Upper lobe of right lung (tissue), 1 donor: ENCODE measurements at regions not wholly inside any gene's neighbourhood (a gene's known extent, or its start where the extent isn't known, plus 50 kb on each side); places are given as distances from the start of the nearest gene placed in this dataset.

Source experiments
- ATAC-seq: fragments of 200-7000 bp; cut with Tn5 transposase; one replicate; pipeline ENCODE4 v1.9.1; 2020; ENCODE audit warnings: mild to moderate bottlenecking, moderate library complexity
- DNase-seq: peaks from one replicate; pipeline ENCODE4 v3.0.0-alpha.2; 2020
- H3K27ac ChIP-seq: fragments of 200-600 bp; one replicate; pipeline ENCODE4 v1.8.0; 2022
- H3K27me3 ChIP-seq: fragments of 200-600 bp; one replicate; pipeline ENCODE4 v1.8.0; 2022; ENCODE audit warnings: mild to moderate bottlenecking
- H3K36me3 ChIP-seq: fragments of 200-600 bp; one replicate; pipeline ENCODE4 v1.8.0; 2022
- H3K4me1 ChIP-seq: fragments of 200-600 bp; one replicate; pipeline ENCODE4 v1.8.0; 2022
- H3K4me3 ChIP-seq: fragments of 200-600 bp; one replicate; pipeline ENCODE4 v1.8.0; 2022; ENCODE audit warnings: mild to moderate bottlenecking
- H3K9me3 ChIP-seq: fragments of 200-600 bp; one replicate; pipeline ENCODE4 v1.8.0; 2022
- CTCF ChIP-seq: fragments of 200-600 bp; IDR thresholded peaks from one replicate; pipeline ENCODE4 v1.8.0; 2022; ENCODE audit warnings: antibody characterized with exemption
- intact Hi-C: fragments of 100-400 bp; cut with DNase I; formaldehyde crosslinking; loops from one replicate; pipeline ENCODE4 v1.11.0; 2022
- donor health status: DM: no; HTN: yes; CAD: no; lungs with severe emphysema.

- intact Hi-C loops: no loop called here
- DNase-seq: no peak
- Histone ChIP-seq H3K4me3 (no peak overlapping the region), H3K36me3 (no peaks in the 10 kb centered on the region), H3K4me1 (no peaks in the 10 kb centered on the region), H3K27me3 (no peaks in the 10 kb centered on the region), H3K27ac (peak overlapping the region; percentile 69), H3K9me3 (no peaks in the 10 kb centered on the region)
- ATAC-seq: peak; percentile 26
- TF ChIP-seq CTCF: no peak
Observed at GRCh38 chr9:90432951-90433350, 209.7 kb downstream of the DIRAS2 start.

- no peaks in the 10 kb centered on the region for H3K4me1 ChIP-seq
- H3K27ac ChIP-seq: peak overlapping the region; percentile 69
- intact Hi-C loops: no loop called here
- DNase-seq (peak; percentile 92), ATAC-seq (peak; percentile 97)
- H3K4me3 ChIP-seq: no peak overlapping the region
- TF ChIP-seq CTCF: no peak
- H3K9me3 ChIP-seq: no peaks in the 10 kb centered on the region
- no peaks in the 10 kb centered on the region for H3K36me3 ChIP-seq
- no peaks in the 10 kb centered on the region for H3K27me3 ChIP-seq
Observed at GRCh38 chr9:90433398-90433941, 209.2 kb downstream of the DIRAS2 start.

GRCh38 chr9:90441814-90442213, 200.8 kb downstream of the DIRAS2 start:
- Histone ChIP-seq H3K4me1 (no peaks in the 10 kb centered on the region), H3K27ac (no peak overlapping the region), H3K27me3 (no peaks in the 10 kb centered on the region), H3K36me3 (no peaks in the 10 kb centered on the region), H3K4me3 (no peak overlapping the region), H3K9me3 (no peaks in the 10 kb centered on the region)
- peak; percentile 64 for ATAC-seq
- DNase-seq: no peak
- intact Hi-C loops: no loop called here
- no peak for TF ChIP-seq CTCF

GRCh38 chr9:90442723-90443122, 199.9 kb downstream of the DIRAS2 start:
- Histone ChIP-seq H3K9me3 (no peaks in the 10 kb centered on the region), H3K27ac (no peak overlapping the region), H3K4me1 (no peaks in the 10 kb centered on the region), H3K36me3 (no peaks in the 10 kb centered on the region), H3K27me3 (no peaks in the 10 kb centered on the region), H3K4me3 (no peak overlapping the region)
- ATAC-seq (no peak), DNase-seq (no peak)
- no peak for TF ChIP-seq CTCF
- intact Hi-C loops: no loop called here

- no peaks in the 10 kb centered on the region for H3K9me3 ChIP-seq
- DNase-seq (no peak), ATAC-seq (no peak)
- H3K27me3 ChIP-seq: no peaks in the 10 kb centered on the region
- intact Hi-C loops: no loop called here
- no peak overlapping the region for H3K27ac ChIP-seq
- no peaks in the 10 kb centered on the region for H3K36me3 ChIP-seq
- H3K4me3 ChIP-seq: no peak overlapping the region
- no peaks in the 10 kb centered on the region for H3K4me1 ChIP-seq
- no peak for TF ChIP-seq CTCF
Observed at GRCh38 chr9:90444609-90445204, 197.9 kb downstream of the DIRAS2 start.

GRCh38 chr9:90445391-90445790, 197.2 kb downstream of the DIRAS2 start:
- no peaks in the 10 kb centered on the region for H3K36me3 ChIP-seq
- no peak for ATAC-seq
- H3K4me1 ChIP-seq: no peaks in the 10 kb centered on the region
- H3K9me3 ChIP-seq: no peaks in the 10 kb centered on the region
- H3K4me3 ChIP-seq: no peak overlapping the region
- intact Hi-C loops: no loop called here
- H3K27ac ChIP-seq: no peak overlapping the region
- H3K27me3 ChIP-seq: no peaks in the 10 kb centered on the region
- no peak for TF ChIP-seq CTCF
- DNase-seq: no peak
